ENCODE measurements at regions not wholly inside any gene's neighbourhood (a gene's known extent, or its start where the extent isn't known, plus 50 kb on each side); places are given as distances from the start of the nearest gene placed in this dataset.

DNA sequence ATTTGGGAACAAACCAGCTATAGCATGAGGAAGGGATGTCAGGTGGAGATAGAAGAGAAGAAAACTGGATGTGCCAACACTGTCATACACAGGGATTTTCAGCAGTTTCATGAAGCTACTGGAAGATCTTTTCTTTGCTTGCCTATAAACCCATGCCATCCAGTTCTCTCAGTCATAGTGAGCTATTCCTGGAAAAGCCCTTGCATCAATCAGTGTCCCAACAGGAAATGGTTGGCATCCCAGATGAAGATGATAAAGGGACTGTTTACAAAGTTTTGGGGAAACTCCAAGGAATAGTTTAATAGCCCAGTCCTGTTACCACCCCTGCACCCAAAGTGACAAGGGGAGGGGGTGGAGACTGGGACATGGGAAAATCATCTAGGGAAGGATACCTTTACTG is 58.5 kb upstream of the ARGLU1 start:
- DNase-seq: no peak

DNA sequence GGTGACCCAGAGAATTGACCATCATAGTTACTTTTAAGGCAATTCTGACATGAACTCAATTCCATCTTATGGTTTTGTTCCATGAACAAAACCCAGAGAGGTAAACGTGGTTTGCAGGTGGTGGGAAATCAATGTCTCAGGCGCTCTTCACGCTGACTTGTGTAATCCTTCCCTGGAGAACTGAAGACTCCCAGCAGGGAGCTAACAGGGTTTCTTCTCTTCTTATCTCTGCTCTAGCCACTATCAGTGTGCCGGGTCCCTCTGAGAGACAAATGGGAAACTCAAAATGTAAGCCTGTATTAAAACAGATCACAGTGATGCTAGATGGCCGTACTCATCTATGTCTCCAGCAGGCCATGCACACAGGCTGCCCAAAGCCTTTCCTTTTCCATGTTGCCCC is 57.6 kb upstream of the ARGLU1 start:
- no peak for DNase-seq

DNA sequence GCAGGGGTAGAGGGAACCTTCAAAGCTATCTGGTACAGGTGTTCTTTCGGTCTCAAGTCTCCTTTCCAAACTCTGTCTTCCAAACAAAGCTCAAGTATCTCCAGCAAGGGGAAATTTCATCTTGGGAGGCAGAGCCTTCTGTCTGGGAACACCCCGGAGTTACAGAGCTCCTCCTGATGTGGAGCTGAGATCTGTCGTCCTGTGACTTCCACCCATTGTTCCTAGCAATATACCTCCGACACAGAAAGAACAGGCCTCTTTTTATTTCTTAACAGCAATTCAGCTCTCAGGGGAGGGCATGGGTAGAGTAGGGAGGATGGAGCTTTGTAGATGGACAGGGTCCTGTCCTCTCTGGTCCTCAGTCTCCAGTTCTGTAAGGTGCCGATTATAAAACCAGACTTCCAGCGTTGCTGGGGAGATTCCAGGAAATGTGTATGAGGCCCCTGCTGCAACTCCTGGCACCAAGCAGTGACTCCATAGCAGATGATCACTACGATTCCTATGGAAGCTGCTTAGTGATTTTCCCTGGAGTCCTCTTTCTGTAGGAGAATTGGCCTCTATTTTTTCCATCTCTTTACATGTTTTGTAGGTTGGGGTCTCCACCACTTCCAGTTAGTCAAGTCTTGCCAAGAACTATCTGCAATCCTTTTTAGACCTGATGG is 56.0 kb upstream of the ARGLU1 start:
- no peak for DNase-seq

DNA sequence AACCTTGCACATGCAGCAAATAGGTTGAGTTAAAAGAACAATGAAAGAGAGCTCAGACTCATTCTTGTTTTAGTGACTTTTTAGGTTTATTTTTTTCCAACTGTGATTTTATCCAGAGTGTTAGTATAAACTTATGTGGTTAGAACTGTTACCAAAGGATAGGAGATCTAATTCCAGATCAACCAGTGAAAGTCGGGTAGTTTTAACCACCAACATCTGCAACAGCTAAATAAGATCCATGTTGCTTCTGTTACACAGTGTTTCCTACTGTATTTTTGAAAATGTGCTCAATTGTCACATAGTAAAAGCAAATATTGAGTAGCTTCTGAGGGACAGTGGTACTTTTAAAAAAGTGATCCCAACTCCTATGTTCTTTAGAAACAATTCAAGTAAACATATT is 53.9 kb upstream of the ARGLU1 start:
- no peak for DNase-seq

DNA sequence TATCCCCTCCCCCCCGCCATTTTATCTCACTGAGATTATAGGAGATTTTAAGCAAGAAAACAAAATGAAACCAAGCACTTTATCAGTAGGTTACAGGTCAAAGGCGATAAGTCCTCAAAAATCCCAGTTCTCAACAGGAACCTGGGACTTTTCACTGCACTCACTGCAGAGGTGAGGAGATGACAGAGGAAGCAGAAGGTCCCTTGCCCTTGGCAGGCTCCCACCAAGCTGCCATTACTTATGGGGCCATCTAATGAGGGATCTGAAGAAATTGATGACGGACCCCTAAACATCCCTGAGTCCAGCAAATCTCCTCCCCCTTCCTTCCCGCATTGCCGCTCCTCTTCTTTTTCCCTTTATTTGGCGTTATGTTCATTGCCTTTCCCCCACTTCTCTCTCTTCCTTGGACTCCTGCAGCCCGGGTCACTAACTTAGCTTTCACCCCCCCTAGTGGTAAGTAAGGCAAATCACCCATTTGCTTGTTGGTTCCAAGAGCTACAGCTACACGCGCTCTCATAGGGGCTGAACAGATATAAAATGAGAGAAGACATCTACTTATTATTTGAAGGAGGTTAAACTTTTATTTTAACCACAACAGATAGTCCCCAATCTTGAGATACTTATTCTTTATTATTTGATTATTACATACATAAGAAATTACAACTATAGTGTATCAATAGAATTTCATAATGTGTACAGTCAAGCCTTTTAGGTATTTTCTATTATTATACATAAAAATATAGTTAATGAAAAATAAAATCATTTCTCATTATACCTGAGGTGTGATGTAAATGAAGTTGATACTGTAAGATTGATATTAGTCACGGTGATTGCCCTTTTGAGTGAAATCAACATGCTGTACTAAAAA is 52.0 kb upstream of the ARGLU1 start:
- DNase-seq: no peak

Data from left hindlimb (tissue), 1 donor.